H1 (cell line): ENCODE measurements at regions not wholly inside any gene's neighbourhood (a gene's known extent, or its start where the extent isn't known, plus 50 kb on each side); places are given as distances from the start of the nearest gene placed in this dataset.

ENCODE experiments used
- CTCF ChIA-PET: fragments of 300-600 bp; sonication (Branson Sonifier 250); formaldehyde crosslinking; loops from one replicate; lab custom pipeline; 2021; ENCODE audit not compliant: partially characterized antibody; lab: Charles Lee
- POLR2A ChIA-PET: fragments of 300-600 bp; sonication (Branson Sonifier 250); formaldehyde crosslinking; loops from one replicate; lab custom pipeline; 2021; ENCODE audit warnings: inconsistent platforms; ENCODE audit not compliant: partially characterized antibody; lab: Charles Lee
- DNase-seq, 2 experiments: peaks; one replicate each; pipeline versions ENCODE4 v3.0.0 to v3.0.0-alpha.2; 2010 to 2022; ENCODE audit warnings: low spot score in 2 of 2, low read depth in 1 of 2, mixed read lengths in 1 of 2
- FAIRE-seq: peaks from 2 replicates; lab custom pipeline; 2011; peaks lifted over from hg19 to GRCh38; lab: Jason Lieb, UNC
- H2AFZ ChIP-seq: 2 replicates; pipeline ENCODE4 v1.8.1; 2012; ENCODE audit warnings: low read length, inconsistent platforms
- H2AK5ac ChIP-seq: 2 replicates; pipeline ENCODE4 v1.6.1; 2013; ENCODE audit warnings: low read depth, low read length
- H2BK120ac ChIP-seq: replicated peaks from 2 replicates; pipeline ENCODE3; 2013; ENCODE audit warnings: low read depth, low read length, inconsistent platforms
- H2BK12ac ChIP-seq: 2 replicates; pipeline ENCODE4 v1.6.1; 2013; ENCODE audit warnings: low read depth, low read length
- H2BK15ac ChIP-seq: 2 replicates; pipeline ENCODE4 v1.6.1; 2013; ENCODE audit warnings: low read length
- H2BK20ac ChIP-seq: 2 replicates; pipeline ENCODE4 v1.6.1; 2013; ENCODE audit warnings: low read length
- H2BK5ac ChIP-seq: 2 replicates; pipeline ENCODE4 v1.6.1; 2013; ENCODE audit warnings: low read depth, low read length
- H3K14ac ChIP-seq: 2 replicates; pipeline ENCODE4 v1.6.1; 2013; ENCODE audit warnings: inconsistent platforms; ENCODE audit not compliant: insufficient read length
- H3K18ac ChIP-seq: 2 replicates; pipeline ENCODE4 v1.6.1; 2013; ENCODE audit warnings: low read length; ENCODE audit errors: extremely low read depth
- H3K23ac ChIP-seq: 2 replicates; pipeline ENCODE4 v1.6.1; 2013; ENCODE audit warnings: inconsistent platforms; ENCODE audit not compliant: insufficient read length
- H3K23me2 ChIP-seq: 2 replicates; pipeline ENCODE4 v1.6.1; 2013; ENCODE audit warnings: low read depth, low read length
- H3K27ac ChIP-seq: 2 replicates; pipeline ENCODE4 v1.6.1; 2011; ENCODE audit warnings: low read depth, low read length, inconsistent platforms
- H3K27me3 ChIP-seq, 4 experiments: replicated peaks in 1 of 4; 1 replicate in 1 of 4; 2 replicates in 3 of 4; pipeline versions ENCODE4 v1.6.1 to v1.8.1; 2011 to 2013; ENCODE audit warnings: low read length in 3 of 4, mild to moderate bottlenecking in 3 of 4, inconsistent platforms in 2 of 4, mixed read lengths in 2 of 4, moderate library complexity in 1 of 4; ENCODE audit not compliant: control insufficient read depth in 3 of 4, insufficient read depth in 3 of 4; ENCODE audit errors: extremely low read depth in 1 of 4
- H3K36me3 ChIP-seq, 4 experiments: 2 replicates each; pipeline versions ENCODE4 v1.6.1 to v1.8.1; 2011 to 2013; ENCODE audit warnings: mild to moderate bottlenecking in 4 of 4, low read length in 3 of 4, moderate library complexity in 2 of 4, control low read depth in 1 of 4, inconsistent platforms in 1 of 4; ENCODE audit not compliant: insufficient read depth in 4 of 4, control insufficient read depth in 2 of 4
- H3K4ac ChIP-seq: replicated peaks from 2 replicates; pipeline ENCODE3; 2013; ENCODE audit warnings: low read length, low read depth, mixed read lengths, inconsistent platforms; ENCODE audit not compliant: insufficient read length
- H3K4me1 ChIP-seq, 4 experiments: replicated peaks in 1 of 4; 1 replicate in 1 of 4; 2 replicates in 3 of 4; pipeline versions ENCODE4 v1.6.1 to v1.8.1; 2011 to 2013; ENCODE audit warnings: low read length in 3 of 4, inconsistent platforms in 2 of 4, mixed read lengths in 1 of 4; ENCODE audit not compliant: insufficient read depth in 4 of 4, control insufficient read depth in 3 of 4
- H3K4me2 ChIP-seq, 2 experiments: 2 replicates each; pipeline versions ENCODE4 v1.6.1 to v1.8.1; 2011 to 2013; ENCODE audit warnings: low read depth in 2 of 2, low read length in 2 of 2, control low read depth in 1 of 2, inconsistent platforms in 1 of 2, mild to moderate bottlenecking in 1 of 2; ENCODE audit not compliant: insufficient read depth in 1 of 2
- H3K4me3 ChIP-seq, 4 experiments: fragments of 200-600, 300-600 bp in 1 of 4; sonication (generic), shearing (Covaris generic), sonication (Bioruptor Twin) in 1 of 4; 2 replicates each; pipeline versions ENCODE4 v1.5.1 to v1.8.1; 2011 to 2016; ENCODE audit warnings: low read length in 4 of 4, low read depth in 3 of 4, control low read depth in 2 of 4, inconsistent platforms in 2 of 4, mild to moderate bottlenecking in 2 of 4, mixed read lengths in 1 of 4, moderate library complexity in 1 of 4; ENCODE audit not compliant: insufficient read depth in 2 of 4; ENCODE audit errors: extremely low read depth in 1 of 4
- H3K56ac ChIP-seq: replicated peaks from 2 replicates; pipeline ENCODE3; 2013; ENCODE audit warnings: low read depth, mild to moderate bottlenecking, mixed read lengths, low read length, inconsistent platforms; ENCODE audit not compliant: insufficient read length
- H3K79me1 ChIP-seq: 2 replicates; pipeline ENCODE4 v1.6.1; 2013; ENCODE audit warnings: low read depth, low read length, control low read depth
- H3K79me2 ChIP-seq, 2 experiments: 2 replicates each; pipeline versions ENCODE4 v1.6.1 to v1.8.1; 2012 to 2013; ENCODE audit warnings: low read length in 2 of 2, mild to moderate bottlenecking in 2 of 2, inconsistent platforms in 1 of 2; ENCODE audit not compliant: insufficient read depth in 2 of 2, control insufficient read depth in 1 of 2
- H3K9ac ChIP-seq, 4 experiments: replicated peaks in 1 of 4; 1 replicate in 1 of 4; 2 replicates in 3 of 4; pipeline versions ENCODE4 v1.6.1 to v1.8.1; 2011 to 2013; ENCODE audit warnings: low read depth in 3 of 4, low read length in 3 of 4, control low read depth in 2 of 4, mild to moderate bottlenecking in 2 of 4, moderate library complexity in 2 of 4, inconsistent platforms in 1 of 4; ENCODE audit errors: extremely low read depth in 1 of 4
- H3K9me3 ChIP-seq, 2 experiments: 2 replicates each; pipeline versions ENCODE4 v1.6.1 to v1.8.1; 2012 to 2013; ENCODE audit warnings: mild to moderate bottlenecking in 2 of 2, moderate library complexity in 2 of 2, control low read depth in 1 of 2, inconsistent platforms in 1 of 2, low read depth in 1 of 2, low read length in 1 of 2, mixed read lengths in 1 of 2; ENCODE audit not compliant: insufficient read depth in 2 of 2
- H4K20me1 ChIP-seq, 2 experiments: replicated peaks in 1 of 2; 2 replicates each; pipeline versions ENCODE3 to v1.8.1; 2011 to 2013; ENCODE audit warnings: inconsistent platforms in 2 of 2, low read length in 2 of 2, mild to moderate bottlenecking in 1 of 2; ENCODE audit not compliant: insufficient read depth in 2 of 2, control insufficient read depth in 1 of 2
- H4K5ac ChIP-seq: 2 replicates; pipeline ENCODE4 v1.6.1; 2013; ENCODE audit warnings: low read length, low read depth, mixed read lengths, inconsistent platforms; ENCODE audit not compliant: insufficient read length
- H4K8ac ChIP-seq: 2 replicates; pipeline ENCODE4 v1.8.0; 2013; ENCODE audit warnings: mild to moderate bottlenecking, moderate library complexity, low read length, inconsistent platforms; ENCODE audit not compliant: insufficient read depth; ENCODE audit errors: extremely low read depth
- H4K91ac ChIP-seq: replicated peaks from 2 replicates; pipeline ENCODE3; 2013; ENCODE audit warnings: low read length, mixed read lengths, inconsistent platforms; ENCODE audit not compliant: insufficient read length
- FOSL1 ChIP-seq: IDR thresholded peaks from 2 replicates; pipeline ENCODE4 v1.6.1; 2011; ENCODE audit warnings: mild to moderate bottlenecking, low read depth, low read length, moderate library complexity; ENCODE audit not compliant: insufficient read depth
- WGBS, 2 experiments: shearing (Covaris generic) in 1 of 2; methylation state at CpG; one replicate each; pipeline versions ENCODE4 v1.1.6 to v1.1.7; 2013 to 2015; ENCODE audit warnings: low lambda C conversion rate in 2 of 2, mixed read lengths in 2 of 2, inconsistent platforms in 1 of 2, low coverage in 1 of 2, missing lambda C conversion rate in 1 of 2; ENCODE audit not compliant: insufficient replicate concordance in 2 of 2, insufficient coverage in 1 of 2, insufficient read length in 1 of 2; ENCODE audit errors: extremely low coverage in 1 of 2, missing lambda C conversion rate in 1 of 2; 5-methylcytosine and 5-hydroxymethylcytosine counted together

DNA sequence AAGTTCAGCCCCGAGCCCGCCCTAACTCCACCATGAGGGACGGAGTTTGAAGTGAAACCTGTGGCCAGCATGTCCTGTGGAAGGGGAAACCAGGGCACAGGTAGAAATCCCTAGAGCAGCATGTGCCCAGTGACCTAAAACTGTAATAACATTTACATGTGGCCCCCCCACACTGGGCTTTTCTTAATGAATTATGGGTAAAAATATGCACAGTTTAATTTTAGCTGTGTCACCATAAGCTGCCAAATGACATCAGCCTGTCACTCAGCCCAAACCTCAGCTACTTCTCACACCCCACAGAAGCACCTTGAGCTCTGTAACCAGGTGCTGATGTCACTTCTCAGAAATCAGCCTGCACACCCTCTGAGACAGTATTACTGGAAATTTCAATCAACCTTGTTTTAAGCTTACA, 50.0 kb upstream of the SLC19A1 start:
- no peak overlapping the region for H3K14ac ChIP-seq
- H3K9ac ChIP-seq, result no peak overlapping the region
- POLR2A ChIA-PET, result no interaction called here
- H2BK120ac ChIP-seq, result no peak overlapping the region
- no peak overlapping the region for H3K4ac ChIP-seq
- peaks cover 11 to 22% of the 10 kb centered on the region in 2 experiments; a peak in 3 of 4 replicates for H3K9me3 ChIP-seq
- H4K20me1 ChIP-seq, result peaks cover 0 to 11% of the 10 kb centered on the region in 2 experiments
- no peak for FAIRE-seq
- TF ChIP-seq FOSL1, result no peak
- TF ChIP-seq, all 59 proteins: peak for 0
- Histone ChIP-seq H2AK5ac (peak overlapping the region; percentile 98; the same call in 1 of the 2 replicates), H3K23me2 (peaks cover 10% of the 10 kb centered on the region), H2BK15ac (no peak overlapping the region), H3K18ac (no peak overlapping the region), H3K27ac (no peak overlapping the region), H2AFZ (no peak overlapping the region), H4K8ac (no peak overlapping the region), H3K56ac (no peak overlapping the region), H3K4me3 (no peak overlapping the region), H3K4me2 (no peak overlapping the region), H3K4me1 (0 out of 7 replicates have a peak, but pooled peaks cover 0 to 3% (median 0%) of the 10 kb centered on the region in 4 experiments), H3K36me3 (no peaks in the 10 kb centered on the region; a peak in 2 of 8 replicates), H2BK20ac (no peak overlapping the region), H3K23ac (no peak overlapping the region), H2BK5ac (no peak overlapping the region), H3K27me3 (peaks cover 0 to 19% (median 14%) of the 10 kb centered on the region in 4 experiments; a peak in 5 of 7 replicates), H2BK12ac (no peak overlapping the region), H4K91ac (no peak overlapping the region), H4K5ac (no peak overlapping the region), H3K79me2 (0 out of 4 replicates have a peak, but pooled peaks cover 0 to 3% of the 10 kb centered on the region in 2 experiments), H3K79me1 (no peaks in the 10 kb centered on the region; the same call in 1 of the 2 replicates)
- 92% methylated on average over 3 of the region's 3 CpGs; no CpG with 5 or more reads in 1 of the 2 experiments for WGBS, 2 experiments
- DNase-seq, result no peak
- CTCF ChIA-PET, result interaction anchor here (0.6 to 0.9 kb wide), 3 partner anchors 12 to 107 kb away, joined by 3 to 4 read pairs (median 3); no protein-coding TSS in a partner anchor
